OCI-LY3 (cell line): ENCODE measurements at regions not wholly inside any gene's neighbourhood (a gene's known extent, or its start where the extent isn't known, plus 50 kb on each side); places are given as distances from the start of the nearest gene placed in this dataset.

ENCODE experiments used
- CTCF ChIP-seq: fragments of 200-600, 300-600 bp; sonication (generic); IDR thresholded peaks from 2 replicates; pipeline ENCODE4 v1.5.1; 2014; ENCODE audit warnings: antibody characterized with exemption, low read length, low read depth
- EZH2phosphoT487 ChIP-seq: fragments of 200-600 bp; shearing (Covaris generic); IDR thresholded peaks from 2 replicates; pipeline ENCODE4 v1.6.1; 2018; ENCODE audit warnings: antibody characterized with exemption, mixed run types, low read depth

- TF ChIP-seq CTCF (no peak), EZH2phosphoT487 (no peak)
Measured at GRCh38 chr14:54172114-54172513, 215.5 kb upstream of the BMP4 start.
